HUES64 (cell line): ENCODE measurements at regions not wholly inside any gene's neighbourhood (a gene's known extent, or its start where the extent isn't known, plus 50 kb on each side); places are given as distances from the start of the nearest gene placed in this dataset.

Source experiments
- H3K27ac ChIP-seq: 2 replicates; pipeline ENCODE4 v1.7.0; 2013; ENCODE audit warnings: low read depth, low read length, inconsistent platforms
- H3K27me3 ChIP-seq: 2 replicates; pipeline ENCODE4 v1.6.1; 2013; ENCODE audit warnings: mild to moderate bottlenecking, low read length; ENCODE audit not compliant: insufficient read depth
- H3K36me3 ChIP-seq: 2 replicates; pipeline ENCODE4 v1.6.1; 2013; ENCODE audit warnings: mild to moderate bottlenecking, low read length; ENCODE audit not compliant: insufficient read depth
- H3K4me1 ChIP-seq: 2 replicates; pipeline ENCODE4 v1.6.1; 2013; ENCODE audit warnings: mild to moderate bottlenecking, low read length, moderate library complexity; ENCODE audit not compliant: insufficient read depth
- H3K4me3 ChIP-seq: 2 replicates; pipeline ENCODE4 v1.5.1; 2013; ENCODE audit warnings: mild to moderate bottlenecking, low read length, moderate library complexity
- H3K9ac ChIP-seq: 2 replicates; pipeline ENCODE4 v1.6.1; 2013; ENCODE audit warnings: mild to moderate bottlenecking, low read depth, low read length
- H3K9me3 ChIP-seq: 2 replicates; pipeline ENCODE4 v1.6.1; 2013; ENCODE audit warnings: low read depth, low read length; ENCODE audit not compliant: insufficient read depth
- WGBS: fragments of 150-250, 120-280 bp; methylation state at CpG from one replicate; pipeline ENCODE4 v1.1.7; 2013; ENCODE audit warnings: missing lambda C conversion rate; 5-methylcytosine and 5-hydroxymethylcytosine counted together

- Histone ChIP-seq H3K27me3 (no peaks in the 10 kb centered on the region), H3K4me1 (peaks cover 10% of the 10 kb centered on the region; the same call in 1 of the 2 replicates), H3K9me3 (no peaks in the 10 kb centered on the region), H3K36me3 (no peaks in the 10 kb centered on the region), H3K4me3 (no peak overlapping the region), H3K9ac (no peak overlapping the region), H3K27ac (no peak overlapping the region)
Observed at GRCh38 chr2:234722176-234722575, 225.3 kb upstream of the ARL4C start.

- 87% methylated on average over 6 of the region's 7 CpGs for WGBS
- Histone ChIP-seq H3K9me3 (no peaks in the 10 kb centered on the region), H3K27ac (no peak overlapping the region), H3K4me3 (no peak overlapping the region), H3K4me1 (peaks cover 7% of the 10 kb centered on the region; the same call in 1 of the 2 replicates), H3K27me3 (no peaks in the 10 kb centered on the region), H3K9ac (no peak overlapping the region), H3K36me3 (no peaks in the 10 kb centered on the region)
Observed at GRCh38 chr2:234719116-234719716, 222.3 kb upstream of the ARL4C start.

- H3K27me3 ChIP-seq, result 0 out of 2 replicates have a peak, but pooled peaks cover 9% of the 10 kb centered on the region
- peaks cover 7% of the 10 kb centered on the region; the same call in 1 of the 2 replicates for H3K4me1 ChIP-seq
- H3K36me3 ChIP-seq, result no peaks in the 10 kb centered on the region
- 90% methylated on average over 9 of the region's 9 CpGs for WGBS
- no peaks in the 10 kb centered on the region for H3K9me3 ChIP-seq
- H3K27ac ChIP-seq, result no peak overlapping the region
- H3K4me3 ChIP-seq, result no peak overlapping the region
- no peak overlapping the region for H3K9ac ChIP-seq
Observed at GRCh38 chr2:234716271-234716670, 219.4 kb upstream of the ARL4C start.

DNA sequence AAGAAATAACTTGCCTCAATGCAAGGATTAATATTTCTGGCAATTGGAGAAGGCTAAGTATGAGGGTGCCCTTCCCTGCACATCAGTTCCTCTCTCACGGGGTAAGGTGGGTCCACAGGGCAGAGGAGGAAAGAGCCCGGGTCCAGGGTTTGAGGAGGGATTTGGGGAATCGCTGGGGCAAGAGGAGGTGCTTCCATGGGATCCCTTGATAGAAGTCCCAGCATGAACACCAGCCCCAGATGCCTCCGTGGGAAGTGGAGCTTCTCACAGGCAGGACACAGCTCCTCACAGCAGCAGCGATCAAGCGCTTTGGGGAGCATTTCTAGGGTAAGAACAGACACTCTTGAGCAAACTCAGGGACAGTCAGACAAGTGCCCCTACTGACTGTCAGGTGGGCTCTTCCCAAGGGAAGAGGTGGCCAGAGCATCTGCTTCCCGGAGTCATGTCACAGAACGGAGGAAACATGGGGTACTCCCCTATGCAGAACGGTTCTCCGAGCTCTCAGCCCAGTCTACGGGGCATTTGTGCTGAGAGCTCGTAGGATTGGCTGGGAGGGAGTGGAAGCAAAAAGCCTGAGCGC, 218.9 kb upstream of the ARL4C start:
- no peak overlapping the region for H3K9ac ChIP-seq
- H3K4me1 ChIP-seq, result peaks cover 12% of the 10 kb centered on the region
- WGBS, result 92% methylated on average over 13 of the region's 13 CpGs
- H3K9me3 ChIP-seq, result no peaks in the 10 kb centered on the region
- no peaks in the 10 kb centered on the region for H3K36me3 ChIP-seq
- no peak overlapping the region for H3K4me3 ChIP-seq
- H3K27ac ChIP-seq, result no peak overlapping the region
- 0 out of 2 replicates have a peak, but pooled peaks cover 9% of the 10 kb centered on the region for H3K27me3 ChIP-seq

- peaks cover 21% of the 10 kb centered on the region for H3K4me1 ChIP-seq
- no peaks in the 10 kb centered on the region for H3K36me3 ChIP-seq
- no peak overlapping the region for H3K4me3 ChIP-seq
- no peaks in the 10 kb centered on the region for H3K9me3 ChIP-seq
- no peak overlapping the region for H3K9ac ChIP-seq
- peaks cover 14% of the 10 kb centered on the region for H3K27me3 ChIP-seq
- 94% methylated on average over 5 of the region's 5 CpGs for WGBS
- no peak overlapping the region for H3K27ac ChIP-seq
Observed at GRCh38 chr2:234714711-234715110, 217.8 kb upstream of the ARL4C start.

DNA sequence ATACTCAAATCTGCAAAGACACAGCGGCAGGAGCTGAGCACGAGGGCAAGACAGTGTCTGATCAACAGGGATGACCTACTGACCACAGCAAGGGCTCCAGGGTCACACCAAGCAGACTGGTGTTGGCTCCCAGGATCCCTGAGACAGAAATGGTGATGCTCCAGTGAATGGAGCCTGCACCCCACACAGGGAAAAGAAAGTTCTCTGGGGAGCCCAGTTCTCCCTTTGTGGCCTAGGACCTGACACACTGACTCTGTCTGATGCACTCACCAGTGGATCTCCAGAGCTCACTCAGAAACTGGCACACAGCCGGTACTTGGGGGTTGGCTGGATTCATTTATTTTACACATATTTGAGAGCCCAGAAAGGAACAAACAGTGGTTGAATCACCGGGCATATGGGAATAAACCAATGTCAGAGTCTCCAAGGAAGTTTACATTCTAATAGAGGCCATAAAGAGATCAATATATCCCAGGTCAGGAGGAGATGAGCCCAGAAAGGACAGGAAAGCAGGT, 215.6 kb upstream of the ARL4C start:
- H3K9ac ChIP-seq, result no peak overlapping the region
- peaks cover 35% of the 10 kb centered on the region for H3K4me1 ChIP-seq
- no peak overlapping the region for H3K4me3 ChIP-seq
- 94% methylated on average over 4 of the region's 4 CpGs for WGBS
- peaks cover 18% of the 10 kb centered on the region for H3K27me3 ChIP-seq
- H3K36me3 ChIP-seq, result no peaks in the 10 kb centered on the region
- H3K9me3 ChIP-seq, result no peaks in the 10 kb centered on the region
- H3K27ac ChIP-seq, result no peak overlapping the region

DNA sequence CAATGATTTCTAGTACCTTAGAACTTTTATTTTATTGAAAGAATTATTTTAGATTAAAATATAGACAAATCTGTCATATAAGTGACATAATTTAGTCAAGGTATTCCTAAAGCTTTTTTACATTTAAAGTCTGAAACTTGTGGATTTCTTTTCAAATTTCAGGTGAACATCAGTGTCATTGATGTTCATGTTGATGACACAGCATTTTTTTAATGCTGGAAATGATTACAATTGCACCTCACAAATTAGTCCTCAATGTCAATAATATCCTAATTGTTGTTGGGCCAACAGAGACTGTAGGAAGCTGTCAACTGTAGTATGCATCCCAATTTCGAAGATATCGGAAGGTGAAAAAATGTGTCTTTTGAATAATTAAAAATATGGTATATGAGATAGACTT, 214.4 kb upstream of the ARL4C start:
- no peak overlapping the region for H3K4me3 ChIP-seq
- peaks cover 38% of the 10 kb centered on the region for H3K4me1 ChIP-seq
- H3K27me3 ChIP-seq, result peaks cover 18% of the 10 kb centered on the region
- WGBS, result 97% methylated on average over 2 of the region's 2 CpGs
- no peaks in the 10 kb centered on the region for H3K9me3 ChIP-seq
- no peak overlapping the region for H3K27ac ChIP-seq
- H3K9ac ChIP-seq, result no peak overlapping the region
- H3K36me3 ChIP-seq, result no peaks in the 10 kb centered on the region

- H3K4me3 ChIP-seq, result no peak overlapping the region
Observed at GRCh38 chr2:234710587-234710986, 213.7 kb upstream of the ARL4C start.

GRCh38 chr2:234710066-234710465, 213.2 kb upstream of the ARL4C start:
- Histone ChIP-seq H3K9me3 (no peaks in the 10 kb centered on the region), H3K4me3 (no peak overlapping the region), H3K27ac (no peak overlapping the region; the same call in 1 of the 2 replicates), H3K9ac (no peak overlapping the region), H3K36me3 (no peaks in the 10 kb centered on the region), H3K4me1 (peaks cover 38% of the 10 kb centered on the region), H3K27me3 (peaks cover 18% of the 10 kb centered on the region)
- 29% methylated on average over 4 of the region's 4 CpGs for WGBS

More at GRCh38 chr2:234710587-234710986, 213.7 kb upstream of the ARL4C start:
- H3K27me3 ChIP-seq, result peaks cover 18% of the 10 kb centered on the region
- H3K27ac ChIP-seq, result peak overlapping the region; percentile 20; the same call in 1 of the 2 replicates
- H3K4me1 ChIP-seq, result peaks cover 38% of the 10 kb centered on the region
- H3K36me3 ChIP-seq, result no peaks in the 10 kb centered on the region
- H3K9ac ChIP-seq, result no peak overlapping the region
- 0% methylated on average over 2 of the region's 5 CpGs for WGBS
- H3K9me3 ChIP-seq, result no peaks in the 10 kb centered on the region

DNA sequence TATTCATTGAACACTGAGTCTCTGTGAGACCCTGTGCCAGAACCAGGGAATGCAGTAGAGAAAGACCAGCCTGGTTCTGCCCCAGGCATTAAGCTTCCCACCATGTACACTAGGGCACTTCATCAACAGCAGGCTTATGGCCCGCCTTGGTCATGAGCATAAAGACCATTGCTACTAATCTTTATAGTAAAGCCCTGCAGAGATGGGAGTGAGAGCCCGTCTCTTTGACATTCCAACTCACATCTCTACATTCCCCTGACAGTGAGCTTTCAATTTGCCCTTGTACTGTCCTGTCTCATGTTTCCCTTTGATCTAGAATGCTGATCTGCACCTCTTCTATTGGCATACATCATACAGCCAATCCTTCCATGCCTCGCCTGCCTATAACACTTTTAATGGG, 211.8 kb upstream of the ARL4C start:
- Histone ChIP-seq H3K4me3 (no peak overlapping the region), H3K27ac (no peak overlapping the region), H3K9me3 (no peaks in the 10 kb centered on the region), H3K9ac (no peak overlapping the region), H3K27me3 (peaks cover 18% of the 10 kb centered on the region), H3K36me3 (no peaks in the 10 kb centered on the region), H3K4me1 (peaks cover 38% of the 10 kb centered on the region)
- WGBS, result 82% methylated on average over 3 of the region's 3 CpGs

- Histone ChIP-seq H3K36me3 (no peaks in the 10 kb centered on the region), H3K4me3 (no peak overlapping the region), H3K4me1 (peaks cover 38% of the 10 kb centered on the region), H3K9ac (no peak overlapping the region), H3K27ac (no peak overlapping the region), H3K27me3 (peaks cover 18% of the 10 kb centered on the region), H3K9me3 (no peaks in the 10 kb centered on the region)
- 26% methylated on average over 9 of the region's 10 CpGs for WGBS
Observed at GRCh38 chr2:234708091-234708683, 211.3 kb upstream of the ARL4C start.
